HCT116 (cell line): ENCODE measurements at regions not wholly inside any gene's neighbourhood (a gene's known extent, or its start where the extent isn't known, plus 50 kb on each side); places are given as distances from the start of the nearest gene placed in this dataset.

ENCODE experiments used
- ATAC-seq: fragments of 200-7000 bp; cut with Tn5 transposase; 2 replicates; pipeline ENCODE4 v1.9.1; 2020; ENCODE audit warnings: mild to moderate bottlenecking, moderate library complexity
- BruUV-seq: library from RNA; stranded (reverse); fragments of 400-500 nt; replicated peaks from 2 replicates; lab custom pipeline; 2021; lab: Mats Ljungman, UMichigan
- CTCF ChIA-PET: fragments of 300-600 bp; sonication (Branson Sonifier 250); formaldehyde crosslinking; loops from one replicate; lab custom pipeline; 2021; ENCODE audit warnings: antibody characterized with exemption; lab: Charles Lee
- POLR2A ChIA-PET: fragments of 300-600, 350-600 bp; sonication (Branson Sonifier 250); formaldehyde crosslinking; loops from one replicate; lab custom pipeline; 2021; ENCODE audit warnings: antibody characterized with exemption; lab: Charles Lee
- RAD21 ChIA-PET, 2 experiments: fragments of 300-600 bp; sonication (Branson Sonifier 250); formaldehyde crosslinking; loops; one replicate each; lab custom pipeline; 2023; ENCODE audit warnings: low total read pairs in 2 of 2; ENCODE audit not compliant: uncharacterized antibody in 2 of 2, unreplicated experiment in 2 of 2, low non-redundant PET in 1 of 2; lab: Charles Lee
- DNase-seq: peaks from one replicate; pipeline ENCODE4 v3.0.0-alpha.2; 2010; ENCODE audit warnings: low read depth, low spot score
- H2AFZ ChIP-seq: fragments of 200-600 bp; shearing (Covaris generic), sonication (generic); 2 replicates; pipeline ENCODE4 v1.6.1; 2017; ENCODE audit warnings: low read depth, mixed run types, mixed read lengths, antibody characterized with exemption, low read length; ENCODE audit not compliant: poor library complexity, severe bottlenecking
- H3K27ac ChIP-seq: 2 replicates; pipeline ENCODE4 v1.5.1; 2012; ENCODE audit warnings: low read depth, low read length
- H3K27me3 ChIP-seq: fragments of 200-600 bp; sonication (generic); 2 replicates; pipeline ENCODE4 v1.6.1; 2016; ENCODE audit warnings: mixed run types, low read length, mixed read lengths; ENCODE audit not compliant: insufficient read depth
- H3K36me3 ChIP-seq, 2 experiments: fragments of 200-500 bp in 1 of 2; fragments of 200-600 bp in 1 of 2; sonication (Bioruptor generic) in 1 of 2; sonication (generic) in 1 of 2; 2 replicates each; pipeline versions ENCODE4 v1.5.1 to v1.6.1; 2014 to 2016; ENCODE audit warnings: low read length in 2 of 2, inconsistent platforms in 1 of 2, mixed read lengths in 1 of 2, mixed run types in 1 of 2; ENCODE audit not compliant: insufficient read depth in 2 of 2, control insufficient read depth in 1 of 2
- H3K4me1 ChIP-seq, 2 experiments: fragments of 200-600 bp in 1 of 2; sonication (generic) in 1 of 2; 2 replicates each; pipeline versions ENCODE4 v1.5.1 to v1.6.1; 2012 to 2017; ENCODE audit warnings: low read length in 2 of 2, inconsistent platforms in 1 of 2, mild to moderate bottlenecking in 1 of 2, mixed read lengths in 1 of 2, mixed run types in 1 of 2, moderate library complexity in 1 of 2; ENCODE audit not compliant: insufficient read depth in 2 of 2, control insufficient read depth in 1 of 2
- H3K4me2 ChIP-seq: fragments of 200-600 bp; sonication (generic); 2 replicates; pipeline ENCODE4 v1.6.1; 2017; ENCODE audit warnings: mixed run types, low read length, mixed read lengths
- H3K4me3 ChIP-seq, 2 experiments: fragments of 200-600 bp in 1 of 2; sonication (generic) in 1 of 2; replicated peaks in 1 of 2; 2 replicates each; pipeline ENCODE4 v1.5.1; 2011 to 2016; ENCODE audit warnings: low read length in 2 of 2, control low read depth in 1 of 2, low read depth in 1 of 2, mild to moderate bottlenecking in 1 of 2, mixed read lengths in 1 of 2, mixed run types in 1 of 2
- H3K79me2 ChIP-seq: fragments of 200-600 bp; sonication (generic); 2 replicates; pipeline ENCODE4 v1.6.1; 2017; ENCODE audit warnings: mild to moderate bottlenecking, mixed run types, low read length, moderate library complexity, mixed read lengths; ENCODE audit not compliant: insufficient read depth
- H3K9ac ChIP-seq: fragments of 200-600 bp; sonication (generic); 2 replicates; pipeline ENCODE4 v1.6.1; 2016; ENCODE audit warnings: low read length, mixed read lengths
- H3K9me2 ChIP-seq: fragments of 200-600 bp; sonication (generic), shearing (Covaris generic); 2 replicates; pipeline ENCODE4 v1.6.1; 2017; ENCODE audit warnings: mixed run types, mild to moderate bottlenecking, moderate library complexity; ENCODE audit not compliant: insufficient read depth
- H3K9me3 ChIP-seq, 2 experiments: fragments of 200-500 bp in 1 of 2; fragments of 200-600 bp in 1 of 2; sonication (Bioruptor generic) in 1 of 2; sonication (generic) in 1 of 2; 2 replicates each; pipeline ENCODE4 v1.6.1; 2014 to 2017; ENCODE audit warnings: low read length in 2 of 2, mixed read lengths in 2 of 2, inconsistent platforms in 1 of 2, low read depth in 1 of 2, mild to moderate bottlenecking in 1 of 2, mixed run types in 1 of 2, moderate library complexity in 1 of 2; ENCODE audit not compliant: control insufficient read depth in 1 of 2, insufficient read depth in 1 of 2
- H4K20me1 ChIP-seq: fragments of 200-600 bp; sonication (generic), shearing (Covaris generic); 2 replicates; pipeline ENCODE4 v1.6.1; 2017; ENCODE audit warnings: mixed run types, mild to moderate bottlenecking, moderate library complexity; ENCODE audit not compliant: insufficient read depth
- CBX3 ChIP-seq: IDR thresholded peaks from 2 replicates; pipeline ENCODE4 v1.6.1; 2012; ENCODE audit warnings: low read depth
- EGR1 ChIP-seq: IDR thresholded peaks from 2 replicates; pipeline ENCODE4 v1.6.1; 2012; ENCODE audit warnings: low read depth
- ELF1 ChIP-seq: IDR thresholded peaks from 2 replicates; pipeline ENCODE4 v1.6.1; 2012; ENCODE audit warnings: low read depth, borderline replicate concordance
- EZH2 ChIP-seq: fragments of 200-600 bp; sonication (generic); IDR thresholded peaks from 2 replicates; pipeline ENCODE4 v1.6.1; 2017; ENCODE audit warnings: antibody characterized with exemption, mixed run types
- EZH2phosphoT487 ChIP-seq: fragments of 200-600 bp; IDR thresholded peaks from 2 replicates; pipeline ENCODE4 v1.6.1; 2018; ENCODE audit warnings: antibody characterized with exemption, borderline replicate concordance
- FOSL1 ChIP-seq: IDR thresholded peaks from 2 replicates; pipeline ENCODE4 v1.6.1; 2012; ENCODE audit warnings: low read depth
- JUND ChIP-seq: IDR thresholded peaks from 2 replicates; pipeline ENCODE4 v1.6.1; 2012
- MAX ChIP-seq: IDR thresholded peaks from 2 replicates; pipeline ENCODE4 v1.6.1; 2012
- POLR2A ChIP-seq: IDR thresholded peaks from 2 replicates; pipeline ENCODE4 v1.7.0; 2011; ENCODE audit warnings: borderline replicate concordance; ENCODE audit not compliant: insufficient read depth, insufficient read length; ENCODE audit errors: extremely low read depth
- POLR2AphosphoS5 ChIP-seq: IDR thresholded peaks from 2 replicates; pipeline ENCODE4 v1.6.1; 2011; ENCODE audit warnings: mild to moderate bottlenecking, low read depth, low read length, moderate library complexity
- RAD21 ChIP-seq: IDR thresholded peaks from 2 replicates; pipeline ENCODE4 v1.6.1; 2012; ENCODE audit warnings: low read depth, mild to moderate bottlenecking
- REST ChIP-seq: IDR thresholded peaks from 2 replicates; pipeline ENCODE4 v1.6.1; 2012; ENCODE audit warnings: low read depth
- SRF ChIP-seq: IDR thresholded peaks from 2 replicates; pipeline ENCODE4 v1.6.1; 2012; ENCODE audit warnings: low read depth
- TCF7L2 ChIP-seq: IDR thresholded peaks from 2 replicates; pipeline ENCODE4 v1.7.0; 2011; ENCODE audit warnings: borderline replicate concordance, inconsistent platforms; ENCODE audit not compliant: insufficient read depth, insufficient read length; ENCODE audit errors: extremely low read depth
- YY1 ChIP-seq: IDR thresholded peaks from 2 replicates; pipeline ENCODE4 v1.6.1; 2011; ENCODE audit warnings: low read length, low read depth, moderate library complexity, mild to moderate bottlenecking; ENCODE audit not compliant: insufficient replicate concordance; ENCODE audit errors: extremely low read depth
- ZBTB33 ChIP-seq: IDR thresholded peaks from 2 replicates; pipeline ENCODE4 v1.6.1; 2011; ENCODE audit warnings: mild to moderate bottlenecking, low read length, moderate library complexity; ENCODE audit not compliant: insufficient replicate concordance; ENCODE audit errors: extremely low read depth
- ZFX ChIP-seq: fragments of 450-650 bp; IDR thresholded peaks from 2 replicates; pipeline ENCODE4 v1.6.1; 2017
- ZNF274 ChIP-seq: fragments of 200-500 bp; sonication (Bioruptor generic); IDR thresholded peaks from 2 replicates; pipeline ENCODE4 v1.6.1; 2014; ENCODE audit warnings: mild to moderate bottlenecking, low read depth, low read length, inconsistent platforms
- intact Hi-C: fragments of 100-400 bp; cut with micrococcal nuclease; formaldehyde crosslinking; loops from 2 replicates; pipeline ENCODE4 v1.10.0; 2022
- TF ChIP-seq, protein P1 (sequence below), 3 experiments: fragments of 200-600 bp in 1 of 3; sonication (generic) in 1 of 3; IDR thresholded peaks in 2 of 3; conservative IDR thresholded peaks in 1 of 3; 2 replicates each; pipeline ENCODE4 v1.5.1; 2012 to 2017; ENCODE audit warnings: low read depth in 2 of 3, low read length in 2 of 3, antibody characterized with exemption in 1 of 3, borderline replicate concordance in 1 of 3, control low read depth in 1 of 3, mild to moderate bottlenecking in 1 of 3, mixed read lengths in 1 of 3, mixed run types in 1 of 3, moderate library complexity in 1 of 3; ENCODE audit not compliant: insufficient read depth in 1 of 3
- TF ChIP-seq, protein P2 (sequence below): IDR thresholded peaks from 2 replicates; pipeline ENCODE4 v1.6.1; 2012

DNA sequence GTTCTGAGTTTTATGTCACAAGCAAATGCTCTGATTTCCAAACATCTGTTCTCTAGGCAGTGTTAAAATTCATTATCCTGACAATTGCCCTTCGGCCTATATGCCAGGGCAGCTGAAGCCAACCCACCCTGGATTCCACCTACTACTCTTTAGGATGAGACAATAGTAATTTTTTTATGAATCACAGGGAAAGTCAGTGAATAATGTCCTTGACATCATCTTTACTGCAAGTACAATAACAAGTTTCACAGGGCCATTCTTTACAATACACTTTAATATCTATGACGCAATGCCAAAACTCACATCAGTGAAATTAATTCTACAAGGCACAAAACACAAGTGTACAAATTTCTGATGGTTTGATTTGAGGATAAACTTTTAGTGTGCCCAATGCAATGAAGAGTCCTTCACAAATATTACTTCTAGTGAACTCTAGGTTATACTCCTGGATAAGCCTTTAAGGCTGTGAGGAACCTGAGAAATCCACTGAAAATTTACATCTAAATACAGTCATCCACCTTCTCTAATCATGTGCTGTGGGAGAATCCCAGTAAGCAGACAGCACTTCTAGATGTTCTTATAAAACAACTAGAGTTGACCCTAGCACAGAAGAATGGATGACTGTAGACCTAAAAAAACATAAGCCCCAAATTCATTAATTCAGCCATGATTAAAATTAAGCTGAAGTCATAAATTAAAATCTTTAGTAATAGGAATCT, 77.3 kb upstream of the CTLA4 start:
- ChIA-PET POLR2A (no interaction called here), CTCF (no interaction called here), RAD21 (no interaction called here)
- no peaks in the 10 kb centered on the region for H4K20me1 ChIP-seq
- H3K27ac ChIP-seq, result no peak overlapping the region
- TF ChIP-seq ZFX (no peak), MAX (no peak), TCF7L2 (no peak), SRF (no peak), CBX3 (no peak), RAD21 (no peak), JUND (no peak), REST (no peak), EZH2phosphoT487 (no peak), ELF1 (no peak), ZNF274 (no peak), POLR2AphosphoS5 (no peak), EZH2 (no peak), YY1 (no peak), EGR1 (no peak), FOSL1 (no peak), ZBTB33 (no peak), POLR2A (no peak)
- TF ChIP-seq, protein P1, sequence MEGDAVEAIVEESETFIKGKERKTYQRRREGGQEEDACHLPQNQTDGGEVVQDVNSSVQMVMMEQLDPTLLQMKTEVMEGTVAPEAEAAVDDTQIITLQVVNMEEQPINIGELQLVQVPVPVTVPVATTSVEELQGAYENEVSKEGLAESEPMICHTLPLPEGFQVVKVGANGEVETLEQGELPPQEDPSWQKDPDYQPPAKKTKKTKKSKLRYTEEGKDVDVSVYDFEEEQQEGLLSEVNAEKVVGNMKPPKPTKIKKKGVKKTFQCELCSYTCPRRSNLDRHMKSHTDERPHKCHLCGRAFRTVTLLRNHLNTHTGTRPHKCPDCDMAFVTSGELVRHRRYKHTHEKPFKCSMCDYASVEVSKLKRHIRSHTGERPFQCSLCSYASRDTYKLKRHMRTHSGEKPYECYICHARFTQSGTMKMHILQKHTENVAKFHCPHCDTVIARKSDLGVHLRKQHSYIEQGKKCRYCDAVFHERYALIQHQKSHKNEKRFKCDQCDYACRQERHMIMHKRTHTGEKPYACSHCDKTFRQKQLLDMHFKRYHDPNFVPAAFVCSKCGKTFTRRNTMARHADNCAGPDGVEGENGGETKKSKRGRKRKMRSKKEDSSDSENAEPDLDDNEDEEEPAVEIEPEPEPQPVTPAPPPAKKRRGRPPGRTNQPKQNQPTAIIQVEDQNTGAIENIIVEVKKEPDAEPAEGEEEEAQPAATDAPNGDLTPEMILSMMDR (IDR thresholded peaks at IDR 0.05 in 2 of 3, conservative IDR thresholded peaks at IDR 0.05 in 1 of 3; ENCODE audit: borderline replicate concordance in 1 of 3, insufficient read depth in 1 of 3, low read depth in 2 of 3, low read length in 2 of 3), result no peak
- TF ChIP-seq, protein P2, sequence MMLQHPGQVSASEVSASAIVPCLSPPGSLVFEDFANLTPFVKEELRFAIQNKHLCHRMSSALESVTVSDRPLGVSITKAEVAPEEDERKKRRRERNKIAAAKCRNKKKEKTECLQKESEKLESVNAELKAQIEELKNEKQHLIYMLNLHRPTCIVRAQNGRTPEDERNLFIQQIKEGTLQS, result no peak
- DNase-seq (no peak), ATAC-seq (no peak)
- H3K9me2 ChIP-seq, result no peaks in the 10 kb centered on the region
- H3K4me3 ChIP-seq, result no peak overlapping the region
- no peaks in the 10 kb centered on the region for H3K9me3 ChIP-seq
- no peaks in the 10 kb centered on the region for H3K79me2 ChIP-seq
- H3K4me1 ChIP-seq, result no peaks in the 10 kb centered on the region
- no peaks in the 10 kb centered on the region for H3K27me3 ChIP-seq
- H3K4me2 ChIP-seq, result no peak overlapping the region
- BruUV-seq, result no TSS peak
- intact Hi-C loops, result no loop called here
- no peaks in the 10 kb centered on the region for H3K36me3 ChIP-seq
- no peak overlapping the region for H2AFZ ChIP-seq
- H3K9ac ChIP-seq, result no peak overlapping the region
